Left colon (tissue), 2 donors: ENCODE measurements at regions not wholly inside any gene's neighbourhood (a gene's known extent, or its start where the extent isn't known, plus 50 kb on each side); places are given as distances from the start of the nearest gene placed in this dataset.
"Not testable (repeated sequence)": the region's sequence is repeated elsewhere in the genome, so short reads cannot be mapped to it uniquely, and the experiment has no call there.

ENCODE experiments used
- ATAC-seq: fragments of 200-7000 bp; cut with Tn5 transposase; one replicate; pipeline ENCODE4 v1.9.1; 2020; ENCODE audit warnings: mild to moderate bottlenecking, moderate library complexity
- DNase-seq, 2 donors: peaks; one replicate each; pipeline ENCODE4 v3.0.0-alpha.2; 2020
- intact Hi-C, 2 donors: fragments of 100-400 bp; cut with DNase I in 1 of 2; cut with micrococcal nuclease in 1 of 2; formaldehyde crosslinking; loops; one replicate each; pipeline versions ENCODE4 v1.11.2 to v1.14.0; 2022; cut with DNase I, micrococcal nuclease
- donor health status: DM: no; HTN: no; CAD: no.
- donor health status: DM: yes; HTN: yes; CAD: no.

GRCh38 chr7:54187886-54188685, 354.1 kb upstream of the VSTM2A start:
- no peak for ATAC-seq
- intact Hi-C loops, result no loop called here
- no peak for DNase-seq

- no peak for DNase-seq
- intact Hi-C loops, result no loop called here
- ATAC-seq, result no peak
Measured at GRCh38 chr7:54188843-54189242, 353.3 kb upstream of the VSTM2A start.

GRCh38 chr7:54189330-54189729, 352.8 kb upstream of the VSTM2A start:
- intact Hi-C loops, result no loop called here
- ATAC-seq, result no peak
- DNase-seq, result no peak

GRCh38 chr7:54201501-54201900, 340.7 kb upstream of the VSTM2A start:
- DNase-seq (no peak), ATAC-seq (no peak)
- intact Hi-C loops, result no loop called here

- DNase-seq, result no peak
- ATAC-seq, result no peak
- intact Hi-C loops, result no loop called here
Measured at GRCh38 chr7:54215424-54215823, 326.8 kb upstream of the VSTM2A start.

GRCh38 chr7:54226030-54226429, 316.1 kb upstream of the VSTM2A start:
- DNase-seq, intact Hi-C loops: not testable (repeated sequence)
- peak; percentile 92 for ATAC-seq

- no peak for DNase-seq
- no peak for ATAC-seq
- intact Hi-C loops, result no loop called here
Measured at GRCh38 chr7:54242776-54243175, 299.4 kb upstream of the VSTM2A start.

- intact Hi-C loops, result no loop called here
- DNase-seq (no peak), ATAC-seq (no peak)
Measured at GRCh38 chr7:54245020-54245419, 297.2 kb upstream of the VSTM2A start.

- intact Hi-C loops, result no loop called here
- no peak for DNase-seq
Measured at GRCh38 chr7:54249686-54250085, 292.5 kb upstream of the VSTM2A start.

GRCh38 chr7:54252256-54253035, 289.7 kb upstream of the VSTM2A start:
- intact Hi-C loops, result no loop called here
- no peak for ATAC-seq
- no peak for DNase-seq

More at GRCh38 chr7:54249686-54250085, 292.5 kb upstream of the VSTM2A start:
- ATAC-seq, result no peak

GRCh38 chr7:54253036-54253373, 289.2 kb upstream of the VSTM2A start:
- intact Hi-C loops, result no loop called here
- ATAC-seq (no peak), DNase-seq (no peak)

- ATAC-seq, result no peak
- intact Hi-C loops, result no loop called here
- no peak for DNase-seq
Measured at GRCh38 chr7:54255242-54255641, 286.9 kb upstream of the VSTM2A start.

- intact Hi-C loops, result no loop called here
- ATAC-seq, result no peak
- no peak for DNase-seq
Measured at GRCh38 chr7:54259185-54259584, 283.0 kb upstream of the VSTM2A start.

GRCh38 chr7:54260941-54261371, 281.2 kb upstream of the VSTM2A start:
- intact Hi-C loops, result no loop called here
- ATAC-seq, result no peak

GRCh38 chr7:54278847-54279246, 263.3 kb upstream of the VSTM2A start:
- no peak for DNase-seq
- intact Hi-C loops, result no loop called here
- ATAC-seq, result no peak

More at GRCh38 chr7:54260941-54261371, 281.2 kb upstream of the VSTM2A start:
- no peak for DNase-seq

- intact Hi-C loops, result no loop called here
- ATAC-seq, result no peak
Measured at GRCh38 chr7:54292171-54292925, 249.8 kb upstream of the VSTM2A start.

GRCh38 chr7:54299426-54299825, 242.7 kb upstream of the VSTM2A start:
- ATAC-seq, result no peak
- DNase-seq, result no peak
- intact Hi-C loops, result no loop called here

More at GRCh38 chr7:54292171-54292925, 249.8 kb upstream of the VSTM2A start:
- no peak for DNase-seq

- DNase-seq, intact Hi-C loops: not testable (repeated sequence)
- ATAC-seq, result peak; percentile 91
Measured at GRCh38 chr7:54315955-54316354, 226.2 kb upstream of the VSTM2A start.

GRCh38 chr7:54326592-54327167, 215.5 kb upstream of the VSTM2A start:
- intact Hi-C loops, result no loop called here
- no peak for ATAC-seq
- DNase-seq, result no peak
